H1 (cell line): ENCODE measurements at regions not wholly inside any gene's neighbourhood (a gene's known extent, or its start where the extent isn't known, plus 50 kb on each side); places are given as distances from the start of the nearest gene placed in this dataset.

ENCODE experiments used
- CTCF ChIA-PET: fragments of 300-600 bp; sonication (Branson Sonifier 250); formaldehyde crosslinking; loops from one replicate; lab custom pipeline; 2021; ENCODE audit not compliant: partially characterized antibody; lab: Charles Lee
- POLR2A ChIA-PET: fragments of 300-600 bp; sonication (Branson Sonifier 250); formaldehyde crosslinking; loops from one replicate; lab custom pipeline; 2021; ENCODE audit warnings: inconsistent platforms; ENCODE audit not compliant: partially characterized antibody; lab: Charles Lee
- DNase-seq, 2 experiments: peaks; one replicate each; pipeline versions ENCODE4 v3.0.0 to v3.0.0-alpha.2; 2010 to 2022; ENCODE audit warnings: low spot score in 2 of 2, low read depth in 1 of 2, mixed read lengths in 1 of 2
- FAIRE-seq: peaks from 2 replicates; lab custom pipeline; 2011; peaks lifted over from hg19 to GRCh38; lab: Jason Lieb, UNC
- H2AFZ ChIP-seq: 2 replicates; pipeline ENCODE4 v1.8.1; 2012; ENCODE audit warnings: low read length, inconsistent platforms
- H2AK5ac ChIP-seq: 2 replicates; pipeline ENCODE4 v1.6.1; 2013; ENCODE audit warnings: low read depth, low read length
- H2BK120ac ChIP-seq: replicated peaks from 2 replicates; pipeline ENCODE3; 2013; ENCODE audit warnings: low read depth, low read length, inconsistent platforms
- H2BK12ac ChIP-seq: 2 replicates; pipeline ENCODE4 v1.6.1; 2013; ENCODE audit warnings: low read depth, low read length
- H2BK15ac ChIP-seq: 2 replicates; pipeline ENCODE4 v1.6.1; 2013; ENCODE audit warnings: low read length
- H2BK20ac ChIP-seq: 2 replicates; pipeline ENCODE4 v1.6.1; 2013; ENCODE audit warnings: low read length
- H2BK5ac ChIP-seq: 2 replicates; pipeline ENCODE4 v1.6.1; 2013; ENCODE audit warnings: low read depth, low read length
- H3K14ac ChIP-seq: 2 replicates; pipeline ENCODE4 v1.6.1; 2013; ENCODE audit warnings: inconsistent platforms; ENCODE audit not compliant: insufficient read length
- H3K18ac ChIP-seq: 2 replicates; pipeline ENCODE4 v1.6.1; 2013; ENCODE audit warnings: low read length; ENCODE audit errors: extremely low read depth
- H3K23ac ChIP-seq: 2 replicates; pipeline ENCODE4 v1.6.1; 2013; ENCODE audit warnings: inconsistent platforms; ENCODE audit not compliant: insufficient read length
- H3K23me2 ChIP-seq: 2 replicates; pipeline ENCODE4 v1.6.1; 2013; ENCODE audit warnings: low read depth, low read length
- H3K27ac ChIP-seq: 2 replicates; pipeline ENCODE4 v1.6.1; 2011; ENCODE audit warnings: low read depth, low read length, inconsistent platforms
- H3K27me3 ChIP-seq, 4 experiments: replicated peaks in 1 of 4; 1 replicate in 1 of 4; 2 replicates in 3 of 4; pipeline versions ENCODE4 v1.6.1 to v1.8.1; 2011 to 2013; ENCODE audit warnings: low read length in 3 of 4, mild to moderate bottlenecking in 3 of 4, inconsistent platforms in 2 of 4, mixed read lengths in 2 of 4, moderate library complexity in 1 of 4; ENCODE audit not compliant: control insufficient read depth in 3 of 4, insufficient read depth in 3 of 4; ENCODE audit errors: extremely low read depth in 1 of 4
- H3K36me3 ChIP-seq, 4 experiments: 2 replicates each; pipeline versions ENCODE4 v1.6.1 to v1.8.1; 2011 to 2013; ENCODE audit warnings: mild to moderate bottlenecking in 4 of 4, low read length in 3 of 4, moderate library complexity in 2 of 4, control low read depth in 1 of 4, inconsistent platforms in 1 of 4; ENCODE audit not compliant: insufficient read depth in 4 of 4, control insufficient read depth in 2 of 4
- H3K4ac ChIP-seq: replicated peaks from 2 replicates; pipeline ENCODE3; 2013; ENCODE audit warnings: low read length, low read depth, mixed read lengths, inconsistent platforms; ENCODE audit not compliant: insufficient read length
- H3K4me1 ChIP-seq, 4 experiments: replicated peaks in 1 of 4; 1 replicate in 1 of 4; 2 replicates in 3 of 4; pipeline versions ENCODE4 v1.6.1 to v1.8.1; 2011 to 2013; ENCODE audit warnings: low read length in 3 of 4, inconsistent platforms in 2 of 4, mixed read lengths in 1 of 4; ENCODE audit not compliant: insufficient read depth in 4 of 4, control insufficient read depth in 3 of 4
- H3K4me2 ChIP-seq, 2 experiments: 2 replicates each; pipeline versions ENCODE4 v1.6.1 to v1.8.1; 2011 to 2013; ENCODE audit warnings: low read depth in 2 of 2, low read length in 2 of 2, control low read depth in 1 of 2, inconsistent platforms in 1 of 2, mild to moderate bottlenecking in 1 of 2; ENCODE audit not compliant: insufficient read depth in 1 of 2
- H3K4me3 ChIP-seq, 4 experiments: fragments of 200-600, 300-600 bp in 1 of 4; sonication (generic), shearing (Covaris generic), sonication (Bioruptor Twin) in 1 of 4; 2 replicates each; pipeline versions ENCODE4 v1.5.1 to v1.8.1; 2011 to 2016; ENCODE audit warnings: low read length in 4 of 4, low read depth in 3 of 4, control low read depth in 2 of 4, inconsistent platforms in 2 of 4, mild to moderate bottlenecking in 2 of 4, mixed read lengths in 1 of 4, moderate library complexity in 1 of 4; ENCODE audit not compliant: insufficient read depth in 2 of 4; ENCODE audit errors: extremely low read depth in 1 of 4
- H3K56ac ChIP-seq: replicated peaks from 2 replicates; pipeline ENCODE3; 2013; ENCODE audit warnings: low read depth, mild to moderate bottlenecking, mixed read lengths, low read length, inconsistent platforms; ENCODE audit not compliant: insufficient read length
- H3K79me1 ChIP-seq: 2 replicates; pipeline ENCODE4 v1.6.1; 2013; ENCODE audit warnings: low read depth, low read length, control low read depth
- H3K79me2 ChIP-seq, 2 experiments: 2 replicates each; pipeline versions ENCODE4 v1.6.1 to v1.8.1; 2012 to 2013; ENCODE audit warnings: low read length in 2 of 2, mild to moderate bottlenecking in 2 of 2, inconsistent platforms in 1 of 2; ENCODE audit not compliant: insufficient read depth in 2 of 2, control insufficient read depth in 1 of 2
- H3K9ac ChIP-seq, 4 experiments: replicated peaks in 1 of 4; 1 replicate in 1 of 4; 2 replicates in 3 of 4; pipeline versions ENCODE4 v1.6.1 to v1.8.1; 2011 to 2013; ENCODE audit warnings: low read depth in 3 of 4, low read length in 3 of 4, control low read depth in 2 of 4, mild to moderate bottlenecking in 2 of 4, moderate library complexity in 2 of 4, inconsistent platforms in 1 of 4; ENCODE audit errors: extremely low read depth in 1 of 4
- H3K9me3 ChIP-seq, 2 experiments: 2 replicates each; pipeline versions ENCODE4 v1.6.1 to v1.8.1; 2012 to 2013; ENCODE audit warnings: mild to moderate bottlenecking in 2 of 2, moderate library complexity in 2 of 2, control low read depth in 1 of 2, inconsistent platforms in 1 of 2, low read depth in 1 of 2, low read length in 1 of 2, mixed read lengths in 1 of 2; ENCODE audit not compliant: insufficient read depth in 2 of 2
- H4K20me1 ChIP-seq, 2 experiments: replicated peaks in 1 of 2; 2 replicates each; pipeline versions ENCODE3 to v1.8.1; 2011 to 2013; ENCODE audit warnings: inconsistent platforms in 2 of 2, low read length in 2 of 2, mild to moderate bottlenecking in 1 of 2; ENCODE audit not compliant: insufficient read depth in 2 of 2, control insufficient read depth in 1 of 2
- H4K5ac ChIP-seq: 2 replicates; pipeline ENCODE4 v1.6.1; 2013; ENCODE audit warnings: low read length, low read depth, mixed read lengths, inconsistent platforms; ENCODE audit not compliant: insufficient read length
- H4K8ac ChIP-seq: 2 replicates; pipeline ENCODE4 v1.8.0; 2013; ENCODE audit warnings: mild to moderate bottlenecking, moderate library complexity, low read length, inconsistent platforms; ENCODE audit not compliant: insufficient read depth; ENCODE audit errors: extremely low read depth
- H4K91ac ChIP-seq: replicated peaks from 2 replicates; pipeline ENCODE3; 2013; ENCODE audit warnings: low read length, mixed read lengths, inconsistent platforms; ENCODE audit not compliant: insufficient read length
- EP300 ChIP-seq, 2 experiments: IDR thresholded peaks; 1 replicate in 1 of 2; 2 replicates in 1 of 2; pipeline ENCODE4 v1.6.1; 2011 to 2012; ENCODE audit warnings: low read depth in 2 of 2, low read length in 2 of 2, mild to moderate bottlenecking in 2 of 2, borderline replicate concordance in 1 of 2, inconsistent platforms in 1 of 2, moderate library complexity in 1 of 2
- RAD21 ChIP-seq, 2 experiments: IDR thresholded peaks in 1 of 2; conservative IDR thresholded peaks in 1 of 2; 2 replicates each; pipeline ENCODE4 v1.6.1; 2011; ENCODE audit warnings: low read depth in 2 of 2, low read length in 2 of 2, improper control_type of control experiment in 1 of 2, inconsistent platforms in 1 of 2, mild to moderate bottlenecking in 1 of 2, moderate library complexity in 1 of 2
- SIX5 ChIP-seq: IDR thresholded peaks from 2 replicates; pipeline ENCODE4 v1.6.1; 2011; ENCODE audit warnings: mild to moderate bottlenecking, low read depth, low read length
- TAF7 ChIP-seq: optimal IDR thresholded peaks from 2 replicates; pipeline ENCODE3; 2011; ENCODE audit warnings: low read depth, mild to moderate bottlenecking, inconsistent platforms, low read length, moderate library complexity, borderline replicate concordance
- YY1 ChIP-seq: IDR thresholded peaks from 2 replicates; pipeline ENCODE4 v1.6.1; 2011; ENCODE audit warnings: low read depth, mild to moderate bottlenecking, low read length
- WGBS, 2 experiments: shearing (Covaris generic) in 1 of 2; methylation state at CpG; one replicate each; pipeline versions ENCODE4 v1.1.6 to v1.1.7; 2013 to 2015; ENCODE audit warnings: low lambda C conversion rate in 2 of 2, mixed read lengths in 2 of 2, inconsistent platforms in 1 of 2, low coverage in 1 of 2, missing lambda C conversion rate in 1 of 2; ENCODE audit not compliant: insufficient replicate concordance in 2 of 2, insufficient coverage in 1 of 2, insufficient read length in 1 of 2; ENCODE audit errors: extremely low coverage in 1 of 2, missing lambda C conversion rate in 1 of 2; 5-methylcytosine and 5-hydroxymethylcytosine counted together
- TF ChIP-seq, protein P1 (sequence below), 3 experiments: IDR thresholded peaks; 1 replicate in 2 of 3; 2 replicates in 1 of 3; pipeline versions ENCODE4 v1.5.1 to v1.6.1; 2011; ENCODE audit warnings: low read length in 3 of 3, mild to moderate bottlenecking in 3 of 3, inconsistent platforms in 2 of 3, low read depth in 1 of 3, moderate library complexity in 1 of 3; ENCODE audit not compliant: insufficient read depth in 1 of 3; ENCODE audit errors: control extremely low read depth in 1 of 3
- TF ChIP-seq, protein P2 (sequence below): IDR thresholded peaks from 2 replicates; pipeline ENCODE4 v1.6.1; 2011; ENCODE audit warnings: low read depth, mild to moderate bottlenecking, low read length; ENCODE audit not compliant: insufficient read depth

DNA sequence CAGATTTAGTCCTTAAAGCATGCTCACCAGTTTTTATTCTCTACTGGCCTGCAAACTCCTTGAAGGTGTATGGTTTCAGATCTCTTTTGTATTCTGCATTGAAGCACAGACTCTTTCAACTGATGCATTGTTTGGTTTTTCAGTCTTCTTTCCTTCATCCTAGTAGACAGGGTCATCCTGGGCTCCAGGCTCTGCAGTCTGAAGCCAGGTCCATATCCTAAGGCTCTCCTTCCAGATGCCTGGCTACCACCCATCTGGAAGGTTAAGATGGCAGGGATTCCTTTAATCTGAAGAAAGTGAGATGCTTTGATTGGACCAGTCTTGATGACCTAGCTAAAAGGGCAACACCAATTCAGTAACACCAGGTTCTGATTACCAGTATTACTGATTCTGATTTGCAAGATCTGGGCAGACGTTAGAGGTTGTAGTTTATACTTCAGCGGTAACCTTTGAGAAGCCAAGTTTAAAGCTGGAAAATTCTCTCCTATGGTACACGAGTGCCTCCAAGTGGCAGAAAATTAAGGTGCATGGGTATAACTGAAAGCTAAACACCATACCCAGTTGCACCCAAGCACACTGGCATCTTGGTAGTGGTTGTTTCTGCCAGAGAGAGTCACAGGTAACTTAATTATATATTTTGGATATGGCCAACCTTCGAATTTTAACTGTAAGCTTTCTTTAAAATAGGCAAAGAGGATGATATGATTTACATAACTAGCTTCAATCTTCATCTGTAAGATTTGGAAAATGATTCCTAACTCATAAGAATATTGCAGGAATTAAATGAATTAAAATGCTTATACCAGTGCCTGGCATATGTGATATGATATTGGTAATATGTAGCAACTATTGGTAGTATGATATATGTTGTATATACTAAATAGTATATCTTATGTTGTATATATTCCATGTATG, 1651.9 kb upstream of the MIR17HG start:
- Histone ChIP-seq H2BK15ac (no peak overlapping the region), H3K9ac (no peak overlapping the region), H2BK12ac (no peak overlapping the region), H4K8ac (no peak overlapping the region), H2BK20ac (no peak overlapping the region), H3K4me3 (no peak overlapping the region), H3K79me1 (no peaks in the 10 kb centered on the region), H4K5ac (no peak overlapping the region), H3K23ac (no peak overlapping the region), H3K9me3 (0 out of 4 replicates have a peak, but pooled peaks cover 0 to under 1% of the 10 kb centered on the region in 2 experiments), H3K23me2 (no peaks in the 10 kb centered on the region), H3K4ac (no peak overlapping the region), H3K14ac (no peak overlapping the region), H4K91ac (no peak overlapping the region), H2BK120ac (no peak overlapping the region), H2AK5ac (no peak overlapping the region), H3K18ac (no peak overlapping the region), H2AFZ (peak overlapping the region; percentile 66), H3K79me2 (no peaks in the 10 kb centered on the region), H3K36me3 (no peaks in the 10 kb centered on the region), H3K4me1 (0 out of 7 replicates have a peak, but pooled peaks cover 0 to 1% (median 0%) of the 10 kb centered on the region in 4 experiments), H3K27ac (no peak overlapping the region), H2BK5ac (no peak overlapping the region), H4K20me1 (no peaks in the 10 kb centered on the region), H3K56ac (no peak overlapping the region), H3K27me3 (no peaks in the 10 kb centered on the region), H3K4me2 (no peak overlapping the region)
- DNase-seq (peak; percentile 25 to 82), FAIRE-seq (peak; percentile 80)
- ChIA-PET POLR2A (no interaction called here), CTCF (interaction anchor here (0.6 to 3.0 kb wide), 24 partner anchors 9 to 1656 kb away, joined by 3 to 27 read pairs (median 4); no protein-coding TSS in a partner anchor)
- TF ChIP-seq, protein P1, sequence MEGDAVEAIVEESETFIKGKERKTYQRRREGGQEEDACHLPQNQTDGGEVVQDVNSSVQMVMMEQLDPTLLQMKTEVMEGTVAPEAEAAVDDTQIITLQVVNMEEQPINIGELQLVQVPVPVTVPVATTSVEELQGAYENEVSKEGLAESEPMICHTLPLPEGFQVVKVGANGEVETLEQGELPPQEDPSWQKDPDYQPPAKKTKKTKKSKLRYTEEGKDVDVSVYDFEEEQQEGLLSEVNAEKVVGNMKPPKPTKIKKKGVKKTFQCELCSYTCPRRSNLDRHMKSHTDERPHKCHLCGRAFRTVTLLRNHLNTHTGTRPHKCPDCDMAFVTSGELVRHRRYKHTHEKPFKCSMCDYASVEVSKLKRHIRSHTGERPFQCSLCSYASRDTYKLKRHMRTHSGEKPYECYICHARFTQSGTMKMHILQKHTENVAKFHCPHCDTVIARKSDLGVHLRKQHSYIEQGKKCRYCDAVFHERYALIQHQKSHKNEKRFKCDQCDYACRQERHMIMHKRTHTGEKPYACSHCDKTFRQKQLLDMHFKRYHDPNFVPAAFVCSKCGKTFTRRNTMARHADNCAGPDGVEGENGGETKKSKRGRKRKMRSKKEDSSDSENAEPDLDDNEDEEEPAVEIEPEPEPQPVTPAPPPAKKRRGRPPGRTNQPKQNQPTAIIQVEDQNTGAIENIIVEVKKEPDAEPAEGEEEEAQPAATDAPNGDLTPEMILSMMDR (IDR thresholded peaks at IDR 0.05; ENCODE audit: control extremely low read depth in 1 of 3, insufficient read depth in 1 of 3, low read depth in 1 of 3, low read length in 3 of 3), result peak in 2 of 3 experiments; percentile 71 to 80; a peak in 3 of 4 replicates
- TF ChIP-seq RAD21 (IDR thresholded peaks at IDR 0.05 in 1 of 2, conservative IDR thresholded peaks at IDR 0.05 in 1 of 2; ENCODE audit: low read depth in 2 of 2, low read length in 2 of 2), result peak; percentile 95 to 96
- peak; percentile 12 for TF ChIP-seq TAF7
- TF ChIP-seq SIX5, result no peak
- TF ChIP-seq YY1, result peak; percentile 47; the same call in 1 of the 2 replicates
- TF ChIP-seq, protein P2, sequence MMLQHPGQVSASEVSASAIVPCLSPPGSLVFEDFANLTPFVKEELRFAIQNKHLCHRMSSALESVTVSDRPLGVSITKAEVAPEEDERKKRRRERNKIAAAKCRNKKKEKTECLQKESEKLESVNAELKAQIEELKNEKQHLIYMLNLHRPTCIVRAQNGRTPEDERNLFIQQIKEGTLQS, result no peak
- no peak for TF ChIP-seq EP300 (IDR thresholded peaks at IDR 0.05; ENCODE audit: borderline replicate concordance in 1 of 2, low read depth in 2 of 2, low read length in 2 of 2)
- 6% methylated on average over 4 of the region's 4 CpGs; no CpG with 5 or more reads in 1 of the 2 experiments for WGBS, 2 experiments
